ENCODE measurements at regions not wholly inside any gene's neighbourhood (a gene's known extent, or its start where the extent isn't known, plus 50 kb on each side); places are given as distances from the start of the nearest gene placed in this dataset.

DNA sequence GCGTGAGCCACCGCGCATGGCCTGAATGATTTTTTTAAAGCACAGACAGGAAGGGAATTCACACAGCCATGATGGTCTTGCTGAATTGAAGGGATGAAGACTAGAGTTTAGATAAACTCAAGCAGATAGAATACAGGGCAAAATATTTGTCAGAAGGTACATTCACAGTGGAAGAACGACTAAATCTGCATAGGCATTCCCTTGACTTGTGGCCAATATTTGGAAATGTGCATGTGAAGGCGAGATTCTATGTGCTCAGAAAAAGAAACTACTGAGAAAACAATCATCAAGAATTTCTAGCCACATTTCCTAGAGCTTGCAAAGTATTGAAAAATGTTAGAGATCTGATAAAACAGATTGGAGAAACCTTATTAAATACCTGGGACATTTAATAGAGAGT, 1166.2 kb downstream of the DNAJB9 start:
- TF ChIP-seq, protein P1, sequence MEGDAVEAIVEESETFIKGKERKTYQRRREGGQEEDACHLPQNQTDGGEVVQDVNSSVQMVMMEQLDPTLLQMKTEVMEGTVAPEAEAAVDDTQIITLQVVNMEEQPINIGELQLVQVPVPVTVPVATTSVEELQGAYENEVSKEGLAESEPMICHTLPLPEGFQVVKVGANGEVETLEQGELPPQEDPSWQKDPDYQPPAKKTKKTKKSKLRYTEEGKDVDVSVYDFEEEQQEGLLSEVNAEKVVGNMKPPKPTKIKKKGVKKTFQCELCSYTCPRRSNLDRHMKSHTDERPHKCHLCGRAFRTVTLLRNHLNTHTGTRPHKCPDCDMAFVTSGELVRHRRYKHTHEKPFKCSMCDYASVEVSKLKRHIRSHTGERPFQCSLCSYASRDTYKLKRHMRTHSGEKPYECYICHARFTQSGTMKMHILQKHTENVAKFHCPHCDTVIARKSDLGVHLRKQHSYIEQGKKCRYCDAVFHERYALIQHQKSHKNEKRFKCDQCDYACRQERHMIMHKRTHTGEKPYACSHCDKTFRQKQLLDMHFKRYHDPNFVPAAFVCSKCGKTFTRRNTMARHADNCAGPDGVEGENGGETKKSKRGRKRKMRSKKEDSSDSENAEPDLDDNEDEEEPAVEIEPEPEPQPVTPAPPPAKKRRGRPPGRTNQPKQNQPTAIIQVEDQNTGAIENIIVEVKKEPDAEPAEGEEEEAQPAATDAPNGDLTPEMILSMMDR (conservative IDR thresholded peaks at IDR 0.05 in 1 of 2, IDR thresholded peaks at IDR 0.05 in 1 of 2; ENCODE audit: low read depth in 1 of 2, low read length in 2 of 2), result no peak
- no peak for TF ChIP-seq EZH2 (IDR thresholded peaks at IDR 0.05; ENCODE audit: low read length, missing control alignments)

All from fibroblast of lung (primary cell).